ENCODE measurements at regions not wholly inside any gene's neighbourhood (a gene's known extent, or its start where the extent isn't known, plus 50 kb on each side); places are given as distances from the start of the nearest gene placed in this dataset.

- DNase-seq (ENCODE audit: low read depth in 2 of 2), result no peak
Observed at GRCh38 chr2:237024255-237024654, 61.4 kb upstream of the COPS8 start.

- DNase-seq (ENCODE audit: low read depth in 2 of 2), result peak; percentile 10 to 33
Observed at GRCh38 chr2:237025090-237025865, 60.4 kb upstream of the COPS8 start.

- peak; percentile 71 to 85 for DNase-seq (ENCODE audit: low read depth in 2 of 2)
Observed at GRCh38 chr2:237026981-237027711, 58.5 kb upstream of the COPS8 start.

- DNase-seq (ENCODE audit: low read depth in 2 of 2), result no peak
Observed at GRCh38 chr2:237027712-237028029, 58.0 kb upstream of the COPS8 start.

- DNase-seq (ENCODE audit: low read depth in 2 of 2), result no peak
Observed at GRCh38 chr2:237030382-237030781, 55.3 kb upstream of the COPS8 start.

DNA sequence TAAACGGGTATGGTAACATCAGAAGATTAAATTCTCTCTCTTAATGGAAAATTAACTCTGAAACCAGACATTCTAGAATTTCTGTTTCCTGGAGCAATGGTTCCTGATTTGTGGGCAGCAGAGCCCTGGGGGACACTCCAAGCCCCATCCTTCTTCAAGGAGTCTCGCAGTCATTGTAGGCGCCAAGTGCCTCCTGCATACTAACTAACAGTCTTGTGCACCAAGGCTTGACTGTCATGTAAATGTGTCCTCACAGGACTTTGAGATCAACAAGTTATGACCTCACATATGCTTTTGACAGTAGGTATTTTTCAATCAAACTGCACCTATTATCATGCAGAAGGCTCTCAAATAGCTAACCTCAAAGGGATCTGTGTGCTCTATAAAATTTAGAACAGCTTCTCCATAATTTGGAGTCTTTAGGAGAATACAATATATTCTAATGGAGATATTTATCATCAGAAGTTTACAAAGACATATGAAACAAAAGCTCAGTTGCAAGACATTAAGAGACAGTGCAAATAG lies 52.1 kb upstream of the COPS8 start:
- no peak for DNase-seq (ENCODE audit: low read depth in 2 of 2)

DNA sequence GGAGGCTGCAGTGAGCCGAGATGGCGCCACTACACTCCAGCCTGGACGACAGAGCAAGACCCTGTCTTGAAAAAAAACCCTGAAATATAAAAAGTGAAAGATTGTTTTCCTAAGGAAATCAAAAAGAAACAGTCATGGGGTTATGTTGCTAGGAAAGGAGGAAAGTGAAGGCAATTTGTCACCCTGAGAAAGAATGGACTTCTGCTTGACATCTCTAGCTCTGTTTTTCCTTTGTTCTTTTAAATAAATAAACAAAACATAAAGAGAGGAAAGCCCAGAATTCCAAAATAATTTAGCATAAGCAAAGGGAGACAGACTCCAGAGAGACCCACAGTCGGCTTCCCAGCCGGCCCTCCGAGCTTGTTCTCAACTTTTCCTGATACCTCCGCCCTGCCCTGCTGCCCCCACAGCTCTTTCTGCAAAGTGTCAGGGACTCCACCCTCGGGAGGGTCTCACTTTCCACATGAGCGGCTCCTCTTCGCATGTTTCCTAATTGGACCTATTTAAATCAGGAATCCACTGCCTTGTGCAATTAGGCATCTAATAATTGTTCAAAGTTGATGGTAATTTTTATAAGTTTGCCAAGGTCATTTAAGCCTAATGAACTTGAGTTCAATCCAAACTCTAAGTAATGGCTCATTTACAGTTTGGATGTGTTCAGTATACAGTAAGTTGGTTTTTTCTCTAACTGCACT lies 49.8 kb upstream of the COPS8 start:
- DNase-seq (ENCODE audit: low read depth in 2 of 2), result peak in 1 of 2 donors; percentile 61

Measured in lung microvascular endothelial cell (primary cell).